Iris pigment epithelial cell (primary cell): ENCODE measurements at regions not wholly inside any gene's neighbourhood (a gene's known extent, or its start where the extent isn't known, plus 50 kb on each side); places are given as distances from the start of the nearest gene placed in this dataset.
A peak's percentile ranks its signal among the peaks of the same experiment; 100 is the strongest.
"Not testable (repeated sequence)": the region's sequence is repeated elsewhere in the genome, so short reads cannot be mapped to it uniquely, and the experiment has no call there.

Source experiments
- DNase-seq: peaks from one replicate; pipeline ENCODE4 v3.0.0-alpha.2; 2011; ENCODE audit warnings: low read depth

GRCh38 chr5:20370061-20370460 lies 382.1 kb upstream of the CDH18 start:
- no peak for DNase-seq

DNA sequence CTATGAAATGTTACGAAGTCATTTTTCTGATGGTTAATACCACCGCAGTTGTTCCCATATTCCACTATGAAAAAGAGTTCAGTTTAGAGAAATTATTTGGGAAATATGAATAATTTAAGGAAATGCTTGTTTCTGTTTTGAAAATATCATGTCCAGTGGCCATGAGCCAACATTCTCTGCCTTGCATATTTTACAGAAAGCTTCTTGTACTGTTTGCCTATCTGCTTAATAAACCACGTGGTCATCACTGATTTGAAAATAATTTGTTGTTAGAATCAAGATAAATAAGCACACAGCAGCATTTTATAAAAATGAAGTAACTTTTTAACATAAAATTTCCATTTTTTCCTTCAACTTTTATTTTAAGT lies 381.5 kb upstream of the CDH18 start:
- no peak for DNase-seq

GRCh38 chr5:20368571-20369517 lies 380.8 kb upstream of the CDH18 start:
- DNase-seq: no peak

DNA sequence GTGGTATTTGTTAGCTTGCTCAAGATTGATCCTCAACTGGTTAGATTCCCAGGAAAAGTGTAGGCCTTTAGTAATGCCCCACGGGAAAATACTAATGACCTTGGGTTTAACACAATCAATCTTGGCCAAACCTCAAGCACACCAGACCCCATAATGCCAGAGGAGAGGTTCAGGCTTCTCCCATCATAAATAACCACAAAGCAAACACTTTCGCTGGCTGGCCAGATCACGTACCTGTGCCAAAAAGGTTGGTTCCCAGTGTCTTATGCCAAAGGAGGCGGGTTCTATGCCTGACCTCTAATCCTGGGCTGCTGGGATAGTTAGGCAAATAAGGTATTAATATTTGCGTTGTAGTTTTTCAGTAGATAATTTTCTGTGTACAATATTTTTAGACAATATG lies 379.2 kb upstream of the CDH18 start:
- DNase-seq: no peak

- no peak for DNase-seq
Observed at GRCh38 chr5:20360263-20360662, 372.3 kb upstream of the CDH18 start.

DNA sequence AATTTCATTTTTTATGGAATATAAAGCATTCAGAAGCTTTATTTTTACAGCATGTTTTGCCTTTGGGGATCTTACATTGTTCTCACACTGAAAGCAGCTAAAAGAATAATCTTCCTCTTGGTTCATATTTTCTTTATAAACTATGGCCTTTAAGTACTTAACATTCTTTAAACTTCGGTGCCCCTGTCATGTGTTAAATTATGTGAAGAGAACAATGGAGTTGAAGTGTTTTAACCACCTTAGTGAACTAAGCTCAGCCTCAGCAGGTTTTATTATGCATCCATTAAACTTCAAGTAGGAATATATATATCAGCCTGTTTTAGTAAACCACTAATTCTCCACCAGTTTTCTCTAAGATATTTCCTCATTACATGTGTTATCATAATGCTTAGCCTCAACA lies 371.4 kb upstream of the CDH18 start:
- no peak for DNase-seq

DNA sequence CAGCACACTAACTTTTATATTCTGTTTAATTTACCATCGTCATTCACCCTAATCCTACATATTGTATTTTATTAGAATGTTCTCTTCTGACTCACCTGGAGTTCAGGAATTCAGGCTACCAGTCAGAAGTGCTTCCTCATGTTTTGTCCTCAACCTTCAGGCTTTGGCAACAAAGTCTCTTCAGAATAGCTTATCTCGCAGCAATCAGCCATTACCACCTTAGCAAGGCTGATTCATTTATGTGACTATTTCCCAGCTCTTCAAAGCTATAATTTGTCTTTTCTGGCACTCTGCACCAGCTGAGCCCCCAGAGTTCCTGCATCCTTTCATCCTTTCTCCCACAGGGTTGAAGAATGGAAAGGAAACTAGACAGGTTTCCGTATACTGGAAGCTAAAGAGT lies 365.5 kb upstream of the CDH18 start:
- no peak for DNase-seq

DNA sequence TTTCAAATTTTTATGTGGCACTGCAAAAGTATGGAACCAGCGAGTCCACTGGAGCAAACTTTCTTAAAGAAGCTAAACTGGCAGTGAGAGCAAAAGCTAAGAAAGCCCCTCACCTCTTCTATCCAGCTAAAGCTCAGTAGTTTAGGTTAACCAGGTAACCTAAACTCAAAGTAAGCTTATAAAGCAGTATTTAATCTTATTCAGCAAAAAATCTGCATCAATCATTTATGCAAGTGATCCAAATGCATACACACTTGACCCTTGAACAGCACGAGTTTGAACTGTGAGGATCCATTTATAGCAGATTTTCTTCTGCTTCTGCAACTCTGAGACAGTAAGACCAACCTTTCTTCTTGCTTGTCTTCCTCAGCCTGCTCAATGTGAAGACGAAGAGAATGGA lies 363.8 kb upstream of the CDH18 start:
- DNase-seq: no peak

DNA sequence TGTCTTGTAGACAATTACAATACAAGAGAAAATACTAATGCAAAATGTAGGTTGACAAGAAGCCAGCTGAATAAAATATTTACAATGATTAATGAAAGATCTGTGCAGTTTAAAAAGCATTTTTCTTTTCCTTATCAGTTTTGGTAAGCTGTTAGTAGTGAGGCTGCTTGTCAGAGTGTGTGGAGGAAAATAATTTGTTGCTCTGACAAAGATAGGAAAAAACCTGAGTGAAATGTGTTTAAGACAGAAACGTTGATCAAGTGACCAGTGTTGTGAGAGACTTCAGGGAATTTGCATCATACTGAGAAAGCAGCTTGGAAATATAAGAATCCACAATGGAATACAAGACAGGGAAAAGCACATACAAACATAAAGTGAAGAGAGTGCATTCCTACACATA lies 360.3 kb upstream of the CDH18 start:
- no peak for DNase-seq

DNA sequence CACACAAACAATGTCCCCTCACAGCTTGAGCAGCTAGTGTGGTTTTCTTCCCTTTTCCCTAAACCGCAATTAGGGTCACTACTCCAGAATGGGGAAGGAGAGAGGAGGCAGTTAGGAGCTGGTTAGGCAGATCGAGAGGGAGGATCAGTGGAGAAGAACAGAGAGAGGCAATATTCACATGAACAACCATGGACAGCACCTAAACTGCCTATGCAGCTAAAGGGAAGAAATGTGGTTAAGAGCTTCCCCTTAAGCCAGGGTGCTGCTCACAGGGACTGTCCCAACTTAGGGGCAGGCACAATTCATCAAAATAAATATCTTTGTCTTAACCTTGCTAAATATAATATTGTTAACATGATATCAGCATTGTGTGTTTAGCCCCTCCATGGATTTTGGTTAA lies 359.3 kb upstream of the CDH18 start:
- no peak for DNase-seq

GRCh38 chr5:20340126-20340525 lies 352.1 kb upstream of the CDH18 start:
- no peak for DNase-seq

GRCh38 chr5:20335978-20336377 lies 348.0 kb upstream of the CDH18 start:
- DNase-seq: no peak

GRCh38 chr5:20331826-20332225 lies 343.8 kb upstream of the CDH18 start:
- no peak for DNase-seq

- DNase-seq: no peak
Observed at GRCh38 chr5:20323323-20323722, 335.3 kb upstream of the CDH18 start.

GRCh38 chr5:20307391-20307790 lies 319.4 kb upstream of the CDH18 start:
- no peak for DNase-seq

- DNase-seq: no peak
Observed at GRCh38 chr5:20305463-20305862, 317.5 kb upstream of the CDH18 start.

- DNase-seq: not testable (repeated sequence)
Observed at GRCh38 chr5:20304570-20304969, 316.6 kb upstream of the CDH18 start.

DNA sequence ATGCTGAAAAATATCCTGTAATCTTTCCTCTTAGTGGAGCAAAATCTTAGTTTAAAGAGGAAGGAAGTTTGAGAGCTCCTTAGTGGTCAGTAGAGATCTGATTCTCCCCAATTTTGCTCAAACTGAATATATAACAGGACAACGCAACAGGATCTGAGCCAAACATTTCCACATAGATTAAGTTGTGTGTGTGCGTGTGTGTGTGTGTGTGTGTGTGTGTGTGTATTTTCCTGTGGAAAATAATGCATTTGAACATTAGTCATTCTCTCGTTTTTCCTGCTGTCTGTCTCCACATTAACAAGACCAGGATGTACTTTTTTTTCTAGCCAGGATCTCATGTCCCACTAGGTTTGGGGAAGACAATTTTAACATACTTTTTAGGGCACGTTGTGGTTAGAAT lies 312.1 kb upstream of the CDH18 start:
- no peak for DNase-seq

- no peak for DNase-seq
Observed at GRCh38 chr5:20294696-20295095, 306.7 kb upstream of the CDH18 start.

- DNase-seq: no peak
Observed at GRCh38 chr5:20291766-20292165, 303.8 kb upstream of the CDH18 start.

DNA sequence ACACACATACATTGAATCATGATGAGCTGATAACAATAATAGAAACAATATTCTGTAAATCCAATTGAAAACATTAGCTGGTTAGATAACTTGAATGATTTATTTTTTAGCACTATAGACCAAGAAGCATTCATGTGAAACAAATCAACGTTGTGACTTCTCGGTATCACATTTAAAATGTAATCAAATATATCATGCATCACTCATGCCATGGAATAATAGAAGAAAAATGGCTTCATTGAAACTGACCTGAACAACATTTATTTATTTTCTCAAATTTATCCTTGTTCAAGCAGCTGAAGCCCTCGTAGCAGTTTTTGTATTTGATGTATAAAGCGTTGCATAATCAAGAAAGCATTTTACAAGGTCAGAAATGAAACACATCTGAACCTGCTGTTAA lies 299.6 kb upstream of the CDH18 start:
- DNase-seq: no peak

- DNase-seq: peak; percentile 86
Observed at GRCh38 chr5:20286512-20286911, 298.5 kb upstream of the CDH18 start.

GRCh38 chr5:20276959-20277263 lies 288.9 kb upstream of the CDH18 start:
- no peak for DNase-seq
